ENCODE measurements at regions not wholly inside any gene's neighbourhood (a gene's known extent, or its start where the extent isn't known, plus 50 kb on each side); places are given as distances from the start of the nearest gene placed in this dataset.

DNA sequence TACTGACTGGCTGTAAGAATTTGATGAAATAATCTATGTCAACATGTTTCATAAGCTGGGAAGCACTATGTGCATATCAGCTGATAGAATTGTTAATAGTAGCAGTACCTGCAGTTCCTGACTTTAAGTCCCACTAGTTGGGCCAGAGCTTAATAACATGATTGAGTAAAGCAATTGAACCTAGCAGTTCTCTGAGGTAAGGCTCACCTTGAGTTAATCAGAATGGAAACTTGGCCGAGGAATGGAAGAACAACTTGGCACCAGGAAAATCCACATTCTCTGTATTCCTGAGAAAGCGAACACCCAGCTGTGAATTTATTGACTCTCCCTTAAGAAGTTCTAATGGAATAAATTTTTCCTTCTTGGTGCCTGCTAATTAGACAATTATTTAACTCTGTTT lies 262.6 kb downstream of the IGSF11 start:
- Histone ChIP-seq H3K27me3 (ENCODE audit: control insufficient read depth in 1 of 2, insufficient read depth in 2 of 2, low read length in 2 of 2) (no peaks in the 10 kb centered on the region), H3K4me3 (ENCODE audit: low read length) (no peak overlapping the region), H3K27ac (ENCODE audit: low read depth in 1 of 2, low read length in 2 of 2) (no peak overlapping the region), H3K9me3 (ENCODE audit: control insufficient read depth in 1 of 2, insufficient read depth in 1 of 2, low read length in 2 of 2) (no peaks in the 10 kb centered on the region), H3K4me1 (ENCODE audit: insufficient read depth, low read length) (no peaks in the 10 kb centered on the region), H3K36me3 (ENCODE audit: insufficient read depth, low read length) (no peaks in the 10 kb centered on the region)
- ATAC-seq (ENCODE audit: poor library complexity) (no peak), DNase-seq (no peak)
- intact Hi-C loops (cut with DNase I, micrococcal nuclease), result no loop called here
- peaks cover 10% of the 10 kb centered on the region for H3K27me3 Mint-ChIP-seq
- no peaks in the 10 kb centered on the region for H3K9me3 Mint-ChIP-seq
- TF ChIP-seq, protein P1, sequence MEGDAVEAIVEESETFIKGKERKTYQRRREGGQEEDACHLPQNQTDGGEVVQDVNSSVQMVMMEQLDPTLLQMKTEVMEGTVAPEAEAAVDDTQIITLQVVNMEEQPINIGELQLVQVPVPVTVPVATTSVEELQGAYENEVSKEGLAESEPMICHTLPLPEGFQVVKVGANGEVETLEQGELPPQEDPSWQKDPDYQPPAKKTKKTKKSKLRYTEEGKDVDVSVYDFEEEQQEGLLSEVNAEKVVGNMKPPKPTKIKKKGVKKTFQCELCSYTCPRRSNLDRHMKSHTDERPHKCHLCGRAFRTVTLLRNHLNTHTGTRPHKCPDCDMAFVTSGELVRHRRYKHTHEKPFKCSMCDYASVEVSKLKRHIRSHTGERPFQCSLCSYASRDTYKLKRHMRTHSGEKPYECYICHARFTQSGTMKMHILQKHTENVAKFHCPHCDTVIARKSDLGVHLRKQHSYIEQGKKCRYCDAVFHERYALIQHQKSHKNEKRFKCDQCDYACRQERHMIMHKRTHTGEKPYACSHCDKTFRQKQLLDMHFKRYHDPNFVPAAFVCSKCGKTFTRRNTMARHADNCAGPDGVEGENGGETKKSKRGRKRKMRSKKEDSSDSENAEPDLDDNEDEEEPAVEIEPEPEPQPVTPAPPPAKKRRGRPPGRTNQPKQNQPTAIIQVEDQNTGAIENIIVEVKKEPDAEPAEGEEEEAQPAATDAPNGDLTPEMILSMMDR (IDR thresholded peaks at IDR 0.05), result no peak
- H3K4me1 Mint-ChIP-seq (ENCODE audit: low read depth), result no peaks in the 10 kb centered on the region
- POLR2A ChIA-PET, result no interaction called here
- no peak overlapping the region for H3K4me3 Mint-ChIP-seq
- H3K27ac Mint-ChIP-seq, result no peak overlapping the region
- CTCF ChIA-PET, result no interaction called here
- no peaks in the 10 kb centered on the region for H3K36me3 Mint-ChIP-seq (ENCODE audit: low read depth)

DNA sequence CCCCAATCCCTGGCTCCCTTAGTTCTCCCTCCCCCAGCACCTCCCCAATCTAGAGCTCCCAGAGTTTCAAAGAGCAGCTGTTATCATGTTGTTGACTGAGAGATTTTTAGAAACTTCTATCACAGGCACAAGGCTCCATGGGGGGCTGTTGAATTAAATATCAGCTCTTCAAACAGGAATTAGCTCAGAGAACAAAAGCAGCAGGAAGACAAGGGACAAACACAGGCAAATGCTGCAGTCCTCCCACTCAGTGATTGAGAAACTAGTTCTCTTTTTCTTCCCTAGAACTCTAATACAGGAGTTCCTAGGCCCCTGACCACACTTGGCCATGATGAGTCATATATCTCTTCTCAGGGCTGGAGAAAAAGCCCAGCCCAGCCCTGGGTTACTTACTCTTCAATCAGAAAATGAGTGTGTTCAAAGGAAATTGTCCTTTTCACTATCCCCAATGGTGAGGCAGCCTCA lies 262.1 kb downstream of the IGSF11 start:
- Mint-ChIP-seq H3K27me3 (peaks cover 13% of the 10 kb centered on the region), H3K27ac (no peak overlapping the region), H3K9me3 (no peaks in the 10 kb centered on the region), H3K4me3 (no peak overlapping the region), H3K36me3 (ENCODE audit: low read depth) (no peaks in the 10 kb centered on the region), H3K4me1 (ENCODE audit: low read depth) (no peaks in the 10 kb centered on the region)
- H3K36me3 ChIP-seq (ENCODE audit: insufficient read depth, low read length), result no peaks in the 10 kb centered on the region
- TF ChIP-seq, protein P1 (IDR thresholded peaks at IDR 0.05), result no peak
- H3K4me1 ChIP-seq (ENCODE audit: insufficient read depth, low read length), result no peaks in the 10 kb centered on the region
- POLR2A ChIA-PET, result no interaction called here
- CTCF ChIA-PET, result no interaction called here
- no peak overlapping the region for H3K4me3 ChIP-seq (ENCODE audit: low read length)
- H3K27ac ChIP-seq (ENCODE audit: low read depth in 1 of 2, low read length in 2 of 2), result no peak overlapping the region
- H3K9me3 ChIP-seq (ENCODE audit: control insufficient read depth in 1 of 2, insufficient read depth in 1 of 2, low read length in 2 of 2), result no peaks in the 10 kb centered on the region
- ATAC-seq (ENCODE audit: poor library complexity), result no peak
- intact Hi-C loops (cut with DNase I, micrococcal nuclease), result no loop called here
- no peak for DNase-seq
- no peaks in the 10 kb centered on the region for H3K27me3 ChIP-seq (ENCODE audit: control insufficient read depth in 1 of 2, insufficient read depth in 2 of 2, low read length in 2 of 2)

DNA sequence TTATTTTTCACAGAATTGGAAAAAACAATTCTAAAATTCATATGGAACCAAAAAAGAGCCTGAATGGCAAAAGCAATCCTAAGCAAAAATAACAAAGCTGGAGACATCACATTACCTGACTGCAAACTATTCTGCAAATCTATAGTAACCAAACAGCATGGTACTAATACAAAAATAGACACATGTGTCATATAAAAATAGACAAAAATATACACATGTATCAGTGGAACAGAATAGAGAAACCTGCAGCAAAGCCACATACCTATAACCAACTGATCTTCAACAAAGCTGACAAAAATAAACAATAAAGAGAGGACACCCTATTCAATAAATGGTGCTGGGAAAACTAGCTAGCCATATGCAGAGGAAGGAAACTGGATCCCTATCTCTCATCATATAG lies 259.6 kb downstream of the IGSF11 start:
- Mint-ChIP-seq H3K36me3 (ENCODE audit: low read depth) (no peaks in the 10 kb centered on the region), H3K4me3 (no peak overlapping the region), H3K27me3 (peaks cover 15% of the 10 kb centered on the region), H3K9me3 (no peaks in the 10 kb centered on the region), H3K4me1 (ENCODE audit: low read depth) (no peaks in the 10 kb centered on the region), H3K27ac (no peak overlapping the region)
- ChIA-PET POLR2A (no interaction called here), CTCF (no interaction called here)
- intact Hi-C loops (cut with DNase I, micrococcal nuclease), result no loop called here
- Histone ChIP-seq H3K27me3 (ENCODE audit: control insufficient read depth in 1 of 2, insufficient read depth in 2 of 2, low read length in 2 of 2) (no peaks in the 10 kb centered on the region), H3K36me3 (ENCODE audit: insufficient read depth, low read length) (no peaks in the 10 kb centered on the region), H3K4me3 (ENCODE audit: low read length) (no peak overlapping the region), H3K4me1 (ENCODE audit: insufficient read depth, low read length) (no peaks in the 10 kb centered on the region), H3K27ac (ENCODE audit: low read depth in 1 of 2, low read length in 2 of 2) (no peak overlapping the region), H3K9me3 (ENCODE audit: control insufficient read depth in 1 of 2, insufficient read depth in 1 of 2, low read length in 2 of 2) (no peaks in the 10 kb centered on the region)
- DNase-seq, result no peak
- no peak for ATAC-seq (ENCODE audit: poor library complexity)
- TF ChIP-seq, protein P1 (IDR thresholded peaks at IDR 0.05), result no peak

All from CD4-positive, alpha-beta T cell (primary cell).